Inferior parietal cortex (tissue), 1 donor: ENCODE measurements at regions not wholly inside any gene's neighbourhood (a gene's known extent, or its start where the extent isn't known, plus 50 kb on each side); places are given as distances from the start of the nearest gene placed in this dataset.
"Not testable (repeated sequence)": the region's sequence is repeated elsewhere in the genome, so short reads cannot be mapped to it uniquely, and the experiment has no call there.

Experiments
- DNase-seq: peaks from one replicate; pipeline ENCODE4 v3.0.0-alpha.2; 2016; ENCODE audit errors: extremely low spot score

- not testable (repeated sequence) for DNase-seq
Measured at GRCh38 chr4:17436047-17436749, 75.7 kb downstream of the QDPR start.

DNA sequence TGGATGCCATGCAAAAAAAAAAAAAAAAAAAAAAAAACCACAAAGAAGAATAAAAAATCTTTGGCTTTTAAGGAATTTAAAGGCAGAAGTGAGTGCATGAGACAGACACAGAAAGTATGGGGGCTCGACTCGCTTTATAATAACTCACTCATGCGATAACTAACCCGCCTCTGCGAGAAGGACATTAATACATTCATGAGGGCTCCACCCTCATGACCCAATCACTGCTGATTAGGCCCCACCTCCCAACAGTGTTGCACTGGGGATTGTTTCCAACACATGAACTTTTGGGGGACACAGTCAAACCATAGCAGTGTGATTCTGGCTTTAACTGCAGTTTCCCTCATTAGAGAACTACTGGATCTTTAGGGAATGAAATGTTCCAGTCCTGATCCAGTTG, 78.1 kb downstream of the QDPR start:
- no peak for DNase-seq

GRCh38 chr4:17427991-17428390, 83.9 kb downstream of the QDPR start:
- DNase-seq = no peak

DNA sequence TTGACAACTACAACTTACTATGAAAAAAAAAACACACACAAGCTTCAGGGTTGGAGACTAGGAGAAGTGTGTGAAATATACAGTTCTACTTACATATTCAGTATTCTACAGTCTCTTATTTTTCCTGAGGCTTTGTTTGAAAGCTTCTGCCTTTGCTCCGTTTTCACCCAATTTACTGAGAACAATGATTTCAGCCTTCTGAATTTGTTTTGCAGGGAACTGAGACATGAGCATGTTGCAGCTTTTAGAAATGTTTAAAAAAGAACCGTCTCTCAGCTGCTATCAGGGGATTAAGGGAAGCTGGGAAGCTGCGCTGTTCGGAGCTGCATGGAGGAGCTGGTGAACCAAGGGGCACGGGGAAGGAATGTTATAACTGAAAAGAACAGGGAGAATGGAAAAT, 85.7 kb downstream of the QDPR start:
- DNase-seq = no peak

DNA sequence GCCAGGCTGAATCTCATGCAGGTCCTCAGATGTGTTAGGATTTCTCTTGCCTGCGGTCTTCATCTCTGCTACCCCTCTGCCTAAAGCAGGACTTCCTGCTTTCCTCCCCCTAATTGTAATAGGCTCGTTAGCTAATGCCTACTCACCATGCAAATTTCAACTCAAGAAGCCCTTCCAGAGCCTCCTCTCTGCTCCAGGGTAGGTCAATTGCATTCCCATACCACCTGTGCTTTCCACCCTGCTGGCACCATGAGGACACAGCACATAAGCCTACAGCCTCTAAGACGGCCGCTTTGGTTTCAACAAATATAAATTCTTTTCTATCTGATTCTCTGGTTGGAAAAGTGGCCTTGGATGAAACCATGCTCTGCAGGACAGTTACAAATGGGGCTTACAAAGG, 93.9 kb downstream of the QDPR start:
- DNase-seq = no peak

DNA sequence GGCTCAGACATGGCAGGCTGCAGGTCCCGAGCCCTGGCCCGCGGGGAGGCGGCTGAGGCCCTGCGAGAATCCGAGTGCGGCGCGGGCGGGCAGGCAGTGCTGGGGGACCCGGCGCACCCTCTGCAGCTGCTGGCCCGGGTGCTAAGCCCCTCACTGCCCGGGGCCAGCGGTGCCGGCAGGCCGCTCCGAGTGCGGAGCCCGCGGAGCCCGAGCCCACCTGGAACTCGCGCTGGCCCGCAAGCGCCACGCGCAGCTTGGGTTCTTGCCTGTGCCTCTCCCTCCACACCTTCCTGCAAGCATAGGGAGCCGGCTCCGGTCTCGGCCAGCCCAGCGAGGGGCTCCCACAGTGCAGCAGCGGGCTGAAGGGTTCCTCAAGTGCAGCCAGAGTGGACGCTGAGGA, 97.5 kb downstream of the QDPR start:
- DNase-seq = no peak

DNA sequence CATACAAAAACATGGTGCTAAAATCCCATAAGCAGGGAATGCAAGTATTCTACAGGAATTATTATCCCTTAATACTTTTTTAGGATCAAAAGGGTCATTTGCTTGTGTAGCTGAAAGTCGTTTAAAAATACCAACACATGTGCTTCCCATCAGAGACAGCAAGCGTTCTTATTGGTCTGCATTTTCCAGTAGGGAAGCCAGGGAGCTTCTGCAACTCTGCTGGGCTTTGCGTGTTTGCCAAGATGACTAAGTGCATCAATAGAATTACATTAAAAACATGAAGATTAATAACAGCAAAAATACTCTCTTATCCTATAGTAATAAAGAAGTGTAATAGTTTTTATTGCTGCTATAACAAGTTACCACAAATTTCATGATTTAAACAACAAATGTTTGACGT, 111.2 kb downstream of the QDPR start:
- DNase-seq = no peak

GRCh38 chr4:17398805-17399204, 113.1 kb downstream of the QDPR start:
- DNase-seq = no peak

DNA sequence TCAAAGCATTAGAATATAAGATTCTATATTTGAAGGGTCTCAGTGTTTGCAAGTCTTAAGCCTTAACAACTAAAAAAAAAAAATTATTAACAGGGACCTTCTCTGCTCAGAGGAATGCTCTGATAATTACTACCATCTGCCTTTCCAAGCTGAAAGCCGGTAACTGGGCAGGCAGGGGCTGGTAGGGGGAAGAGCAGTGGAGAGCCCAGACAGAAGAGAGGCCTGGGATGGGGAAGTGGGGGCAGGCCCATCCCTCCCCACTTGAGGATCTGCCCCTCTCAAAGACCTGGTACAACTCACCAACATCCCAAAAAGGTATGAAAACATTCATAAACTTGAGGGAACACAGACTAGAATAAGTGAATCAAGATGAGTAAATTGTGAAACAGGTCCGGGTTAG, 113.9 kb downstream of the QDPR start:
- DNase-seq = no peak

- no peak for DNase-seq
Measured at GRCh38 chr4:17397611-17398010, 114.3 kb downstream of the QDPR start.

- DNase-seq = peak; percentile 15
Measured at GRCh38 chr4:17385403-17385802, 126.5 kb downstream of the QDPR start.

DNA sequence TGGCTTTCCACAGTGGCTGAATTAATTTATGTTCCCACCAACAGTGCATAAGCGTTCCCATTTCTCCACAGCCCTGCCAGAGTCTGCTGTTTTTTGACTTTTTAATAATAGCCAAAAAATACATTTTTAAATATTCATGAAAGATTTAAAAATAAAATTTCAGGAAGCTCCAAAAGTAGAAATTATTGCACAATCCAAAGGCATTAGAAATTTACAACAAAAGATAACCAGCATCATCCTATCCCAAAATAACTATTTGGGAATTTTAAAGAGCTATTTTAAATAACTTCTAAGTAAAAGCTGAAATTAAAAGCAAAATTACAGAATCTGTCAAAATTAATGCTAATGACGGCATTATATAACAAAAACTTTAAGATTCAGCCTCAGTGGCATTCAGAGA, 131.5 kb downstream of the QDPR start:
- no peak for DNase-seq

DNA sequence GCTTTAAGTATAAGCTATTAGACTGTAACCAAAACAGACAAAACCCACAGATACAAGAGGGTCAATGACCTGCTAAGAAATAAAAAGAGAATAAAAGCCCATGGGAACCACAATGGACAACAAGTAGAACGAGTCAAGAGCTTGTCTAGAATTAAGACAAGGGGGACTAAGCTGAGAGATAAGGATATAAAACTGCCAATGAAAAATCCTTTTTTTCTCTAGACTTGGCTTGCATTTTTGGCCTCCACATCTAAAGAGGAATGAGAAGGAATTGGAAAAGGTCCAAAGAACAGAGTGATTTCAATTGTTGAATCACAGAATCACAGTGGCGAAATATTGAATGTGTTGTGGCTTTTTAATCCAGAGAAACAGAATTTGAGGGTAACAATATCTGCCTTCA, 135.7 kb downstream of the QDPR start:
- peak; percentile 35 for DNase-seq

GRCh38 chr4:17373666-17374065, 138.2 kb downstream of the QDPR start:
- DNase-seq = no peak

- DNase-seq = no peak
Measured at GRCh38 chr4:17370818-17371217, 141.1 kb downstream of the QDPR start.

DNA sequence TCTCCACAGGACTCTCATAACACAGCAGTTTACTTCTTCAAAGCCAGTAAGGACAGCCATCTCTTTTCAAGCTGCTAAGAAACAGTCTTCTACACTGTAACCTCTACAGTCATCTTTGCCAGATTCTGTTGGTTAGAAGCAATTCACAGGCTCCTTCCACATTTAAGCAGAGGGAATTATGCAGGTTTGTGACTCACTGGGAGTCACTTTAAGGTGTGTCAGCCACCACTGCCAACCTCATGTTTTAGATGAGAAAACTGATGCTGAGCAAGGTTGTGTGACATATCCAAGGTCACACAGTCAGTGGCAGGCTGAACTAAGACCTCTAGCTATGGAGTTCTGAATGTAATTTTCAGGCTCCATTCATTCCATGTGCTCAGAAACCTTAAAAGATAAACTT, 143.5 kb downstream of the QDPR start:
- DNase-seq = no peak

DNA sequence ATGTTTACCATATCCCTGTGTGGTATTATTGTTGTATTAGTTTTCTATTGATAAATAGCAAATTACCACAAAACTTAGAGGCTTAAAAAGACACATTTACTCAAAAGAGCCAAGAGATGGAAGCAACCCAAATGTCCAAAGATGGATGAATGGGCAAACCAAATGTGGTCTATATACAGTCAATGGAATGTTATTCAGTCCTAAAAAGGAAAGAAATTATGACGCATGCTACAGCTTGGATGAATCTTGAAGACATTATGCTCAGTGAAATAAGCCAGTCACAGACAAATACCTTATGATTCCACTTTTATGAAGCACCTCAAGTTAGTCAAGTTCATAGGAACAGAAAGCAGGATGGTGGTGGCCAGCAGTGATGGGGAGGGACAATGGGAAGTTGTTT, 144.7 kb downstream of the QDPR start:
- no peak for DNase-seq

GRCh38 chr4:17366496-17366895, 145.4 kb downstream of the QDPR start:
- DNase-seq = no peak

DNA sequence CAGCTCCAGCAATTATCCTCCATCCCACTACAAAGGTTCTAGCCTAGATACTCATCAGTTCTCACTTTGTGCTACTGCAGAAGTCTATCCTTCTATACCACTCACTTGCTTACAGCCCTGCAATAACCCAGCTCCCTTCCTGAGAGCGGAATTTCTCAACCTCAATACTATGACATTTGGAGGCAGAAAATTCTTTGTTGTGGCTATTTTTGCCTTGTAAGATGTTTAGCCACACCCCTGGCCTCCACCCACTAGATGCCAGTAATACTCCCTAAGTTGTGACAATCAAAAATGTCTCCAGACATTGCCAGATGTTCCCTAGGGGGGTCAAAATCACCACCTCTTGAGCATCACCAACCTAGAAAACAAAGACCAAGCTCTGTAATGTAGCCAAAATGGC, 149.5 kb downstream of the QDPR start:
- DNase-seq = no peak

DNA sequence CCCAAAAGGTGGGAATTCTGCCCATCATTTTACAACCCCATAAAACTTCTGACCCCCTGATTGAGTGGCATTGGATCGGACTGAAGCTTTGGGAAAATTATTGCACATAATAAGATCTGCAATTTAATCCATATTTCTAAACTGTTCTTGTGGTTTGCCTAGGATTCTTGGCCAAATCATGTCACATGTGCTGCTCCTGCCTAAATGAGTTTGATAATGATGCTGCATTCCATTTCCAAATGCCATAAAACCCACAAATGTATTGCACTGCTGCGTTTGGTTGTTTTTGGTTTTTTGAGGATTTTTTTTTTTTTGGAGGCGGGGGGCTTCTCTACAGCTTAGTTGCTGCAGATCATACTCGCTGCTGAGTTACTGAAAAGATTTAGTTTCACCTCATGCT, 153.6 kb downstream of the QDPR start:
- DNase-seq = no peak

- DNase-seq = peak; percentile 41
Measured at GRCh38 chr4:17356926-17357325, 155.0 kb downstream of the QDPR start.

DNA sequence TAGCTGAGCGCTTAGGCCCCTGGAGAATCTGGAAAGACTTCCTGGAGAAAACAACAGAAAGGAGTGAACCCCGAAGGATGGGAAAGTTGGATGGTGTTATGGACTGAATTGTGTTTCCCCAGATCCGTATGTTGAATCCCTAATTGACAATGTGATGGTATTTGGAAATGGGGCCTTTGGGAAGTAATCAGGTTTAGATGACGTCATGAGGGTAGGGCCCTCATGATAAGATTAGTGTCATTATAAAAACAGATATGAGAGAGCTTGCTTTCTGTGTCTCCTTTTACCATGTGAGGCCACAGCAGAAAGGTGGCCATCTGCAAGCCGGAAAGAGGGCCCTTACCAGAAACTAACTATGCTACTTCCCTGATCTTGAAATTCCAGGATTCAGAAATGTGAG, 159.5 kb downstream of the QDPR start:
- DNase-seq = no peak

DNA sequence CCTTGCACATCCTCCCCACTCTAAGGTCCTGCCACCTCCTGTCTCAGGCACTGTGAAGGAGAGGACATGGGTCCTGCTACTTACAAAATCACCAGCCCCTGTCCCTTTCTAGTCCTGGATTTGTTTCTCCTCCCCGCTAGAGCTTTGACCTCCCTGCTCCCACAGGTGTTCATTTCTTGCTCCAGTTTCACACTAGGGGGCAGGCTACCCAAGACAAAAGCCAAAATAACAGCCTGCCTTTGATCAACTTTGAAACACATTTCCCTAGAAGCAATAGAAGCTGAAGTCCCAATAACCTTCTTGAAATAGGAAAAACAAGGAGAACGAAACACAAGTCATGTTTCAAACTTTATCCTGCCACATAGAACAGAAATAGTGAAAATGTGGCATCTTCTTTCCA, 164.4 kb downstream of the QDPR start:
- no peak for DNase-seq

DNA sequence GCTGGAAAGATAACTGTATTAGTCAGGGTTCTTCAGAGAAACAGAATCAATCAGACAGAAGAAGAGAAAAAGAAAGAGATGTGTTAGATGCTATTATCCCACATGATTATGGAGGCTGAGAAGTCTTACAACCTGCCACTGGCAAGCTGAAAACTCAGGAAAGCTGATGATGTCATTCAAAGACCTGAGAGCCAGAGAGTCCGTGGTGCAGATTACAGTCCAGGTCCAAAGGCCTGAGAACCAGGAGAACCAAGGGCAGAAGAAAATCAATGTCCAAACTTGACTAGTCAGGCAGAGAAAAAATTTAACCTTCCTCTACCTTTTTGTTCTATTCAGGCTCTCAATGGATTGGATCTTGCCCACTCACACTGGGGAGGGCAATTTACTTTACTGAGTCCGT, 172.5 kb downstream of the QDPR start:
- DNase-seq = no peak
